HG02610 (cell line): ENCODE measurements at regions not wholly inside any gene's neighbourhood (a gene's known extent, or its start where the extent isn't known, plus 50 kb on each side); places are given as distances from the start of the nearest gene placed in this dataset.

Experiments used
- ATAC-seq: cut with Tn5 transposase; IDR thresholded peaks from one replicate; pipeline ENCODE4 v1.9.1; 2021; ENCODE audit warnings: mild to moderate bottlenecking, moderate library complexity; ENCODE audit not compliant: unreplicated experiment

- ATAC-seq = no peak
Observed at GRCh38 chr4:123832173-123833026, 435.8 kb downstream of the SPRY1 start.

GRCh38 chr4:123833171-123833643, 436.6 kb downstream of the SPRY1 start:
- ATAC-seq = no peak

- no peak for ATAC-seq
Observed at GRCh38 chr4:123835831-123836590, 439.4 kb downstream of the SPRY1 start.

GRCh38 chr4:123836851-123837595, 440.4 kb downstream of the SPRY1 start:
- no peak for ATAC-seq

GRCh38 chr4:123838474-123838873, 441.9 kb downstream of the SPRY1 start:
- ATAC-seq = no peak

- no peak for ATAC-seq
Observed at GRCh38 chr4:123840197-123840596, 443.6 kb downstream of the SPRY1 start.

- no peak for ATAC-seq
Observed at GRCh38 chr4:123841447-123842121, 445.0 kb downstream of the SPRY1 start.

GRCh38 chr4:123843137-123843536, 446.5 kb downstream of the SPRY1 start:
- no peak for ATAC-seq

- no peak for ATAC-seq
Observed at GRCh38 chr4:123844374-123844773, 447.8 kb downstream of the SPRY1 start.

- ATAC-seq = no peak
Observed at GRCh38 chr4:123846092-123846491, 449.5 kb downstream of the SPRY1 start.

- ATAC-seq = no peak
Observed at GRCh38 chr4:123846561-123846960, 450.0 kb downstream of the SPRY1 start.

- ATAC-seq = no peak
Observed at GRCh38 chr4:123848606-123849005, 452.0 kb downstream of the SPRY1 start.

- no peak for ATAC-seq
Observed at GRCh38 chr4:123849495-123849894, 452.9 kb downstream of the SPRY1 start.

GRCh38 chr4:123851521-123851920, 454.9 kb downstream of the SPRY1 start:
- no peak for ATAC-seq

- ATAC-seq = no peak
Observed at GRCh38 chr4:123853651-123854050, 457.1 kb downstream of the SPRY1 start.

- ATAC-seq = no peak
Observed at GRCh38 chr4:123856689-123857545, 460.3 kb downstream of the SPRY1 start.

GRCh38 chr4:123858465-123858864, 461.9 kb downstream of the SPRY1 start:
- no peak for ATAC-seq

- ATAC-seq = no peak
Observed at GRCh38 chr4:123862812-123863211, 466.2 kb downstream of the SPRY1 start.

GRCh38 chr4:123866796-123867195, 470.2 kb downstream of the SPRY1 start:
- ATAC-seq = no peak
